Ovary (tissue), 3 donors: ENCODE measurements at regions not wholly inside any gene's neighbourhood (a gene's known extent, or its start where the extent isn't known, plus 50 kb on each side); places are given as distances from the start of the nearest gene placed in this dataset.

Source experiments
- EP300 ChIP-seq: sonication (generic); formaldehyde crosslinking; IDR thresholded peaks from one replicate; pipeline ENCODE4 v1.6.1; 2017; ENCODE audit warnings: antibody characterized with exemption
- POLR2A ChIP-seq: fragments of 450-650 bp; IDR thresholded peaks from one replicate; pipeline ENCODE4 v1.6.1; 2017; ENCODE audit warnings: antibody characterized with exemption, mild to moderate bottlenecking, moderate library complexity
- TF ChIP-seq, protein P1 (sequence below), 3 donors: fragments of 450-650 bp in 2 of 3; fragments of 200-600 bp in 1 of 3; IDR thresholded peaks; one replicate each; pipeline versions ENCODE4 v1.5.1 to v1.8.0; 2016 to 2022; ENCODE audit warnings: antibody characterized with exemption in 3 of 3, mild to moderate bottlenecking in 1 of 3
- donor health status: DM: no; HTN: no; CAD: no.

DNA sequence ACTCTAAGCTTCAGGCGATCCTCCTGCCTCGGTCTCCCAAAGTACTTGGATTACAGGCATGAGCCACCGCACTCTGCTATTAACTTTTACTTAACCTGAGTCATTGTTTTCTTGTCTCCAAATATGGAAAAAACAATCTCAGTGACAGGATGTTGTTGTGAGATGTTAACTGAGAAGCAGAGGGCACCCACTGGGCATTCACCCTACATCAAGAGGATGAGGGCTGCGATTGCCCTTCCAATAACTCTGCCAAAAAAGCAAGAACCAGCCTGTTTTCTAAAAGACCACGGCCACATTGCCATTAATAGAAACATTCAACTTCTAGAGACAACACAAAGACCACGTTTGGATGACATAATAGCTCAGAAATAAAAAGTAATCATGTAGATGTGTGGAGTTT is 107.6 kb upstream of the SGK1 start:
- TF ChIP-seq, protein P1, sequence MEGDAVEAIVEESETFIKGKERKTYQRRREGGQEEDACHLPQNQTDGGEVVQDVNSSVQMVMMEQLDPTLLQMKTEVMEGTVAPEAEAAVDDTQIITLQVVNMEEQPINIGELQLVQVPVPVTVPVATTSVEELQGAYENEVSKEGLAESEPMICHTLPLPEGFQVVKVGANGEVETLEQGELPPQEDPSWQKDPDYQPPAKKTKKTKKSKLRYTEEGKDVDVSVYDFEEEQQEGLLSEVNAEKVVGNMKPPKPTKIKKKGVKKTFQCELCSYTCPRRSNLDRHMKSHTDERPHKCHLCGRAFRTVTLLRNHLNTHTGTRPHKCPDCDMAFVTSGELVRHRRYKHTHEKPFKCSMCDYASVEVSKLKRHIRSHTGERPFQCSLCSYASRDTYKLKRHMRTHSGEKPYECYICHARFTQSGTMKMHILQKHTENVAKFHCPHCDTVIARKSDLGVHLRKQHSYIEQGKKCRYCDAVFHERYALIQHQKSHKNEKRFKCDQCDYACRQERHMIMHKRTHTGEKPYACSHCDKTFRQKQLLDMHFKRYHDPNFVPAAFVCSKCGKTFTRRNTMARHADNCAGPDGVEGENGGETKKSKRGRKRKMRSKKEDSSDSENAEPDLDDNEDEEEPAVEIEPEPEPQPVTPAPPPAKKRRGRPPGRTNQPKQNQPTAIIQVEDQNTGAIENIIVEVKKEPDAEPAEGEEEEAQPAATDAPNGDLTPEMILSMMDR (IDR thresholded peaks at IDR 0.05): no peak
- TF ChIP-seq EP300 (no peak), POLR2A (no peak)
